NOMO-1 (cell line): ENCODE measurements at regions not wholly inside any gene's neighbourhood (a gene's known extent, or its start where the extent isn't known, plus 50 kb on each side); places are given as distances from the start of the nearest gene placed in this dataset.

Experiments used
- DNase-seq, 2 experiments: peaks; one replicate each; lab custom pipeline; 2025; ENCODE audit not compliant: unreplicated experiment in 2 of 2; lab: John Stamatoyannopoulos, UW

DNA sequence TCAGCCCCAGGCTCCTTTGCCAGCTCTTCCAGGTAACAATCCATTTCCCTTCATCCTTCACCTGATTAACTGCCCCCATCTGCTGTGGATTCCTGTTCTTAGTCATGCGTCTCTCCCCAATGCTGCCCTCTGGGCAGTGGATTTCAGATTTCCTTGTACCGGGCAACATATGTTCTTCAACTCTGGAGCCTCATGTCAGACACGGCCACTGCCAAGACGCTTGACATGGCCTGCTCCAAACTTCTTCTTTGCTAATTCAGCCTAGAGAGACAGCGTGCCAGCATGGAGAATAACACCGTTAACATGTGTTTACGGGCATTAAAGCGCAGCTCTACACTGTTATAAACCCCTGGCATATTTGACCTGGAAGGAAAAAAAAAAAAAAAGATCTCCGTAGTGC, 1035.1 kb upstream of the NR2F2 start:
- no peak for DNase-seq

DNA sequence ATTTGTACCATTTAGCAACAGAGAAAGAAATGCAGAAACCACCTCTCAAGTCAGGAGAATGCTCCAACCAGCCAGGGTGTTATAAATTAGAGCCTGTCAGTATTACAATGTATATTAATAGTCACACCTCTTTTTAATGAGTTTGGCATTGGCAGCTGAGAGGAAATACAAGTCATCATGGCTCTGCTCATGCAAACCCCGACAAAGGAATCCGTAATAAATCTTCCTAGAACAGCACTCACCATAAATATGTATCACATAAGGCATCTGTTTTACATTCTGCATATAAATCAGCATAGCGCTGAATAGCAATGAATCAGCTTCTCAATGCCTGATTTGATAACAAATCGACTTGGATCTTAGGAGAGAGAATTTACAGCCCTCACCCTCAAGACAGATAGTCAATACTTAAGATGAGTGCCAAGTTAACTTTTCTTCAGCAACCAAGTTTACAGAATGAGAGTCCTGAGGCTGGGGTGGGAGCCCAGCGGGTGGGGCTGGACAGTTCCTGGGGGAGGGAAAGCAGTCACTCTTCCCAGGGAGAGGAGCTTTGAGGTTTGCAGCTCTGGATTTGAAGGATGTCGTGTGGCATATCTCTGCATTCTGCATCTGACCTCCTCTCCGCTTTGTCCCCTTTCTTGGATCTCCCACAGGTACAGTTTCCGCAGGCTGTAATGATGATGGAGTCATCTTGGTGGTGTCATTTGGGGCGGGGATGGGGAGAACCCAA, 1034.4 kb upstream of the NR2F2 start:
- DNase-seq: no peak

- DNase-seq: no peak
Observed at GRCh38 chr15:95296643-95297042, 1033.9 kb upstream of the NR2F2 start.

- peak; percentile 13 to 60 for DNase-seq
Observed at GRCh38 chr15:95298729-95299128, 1031.8 kb upstream of the NR2F2 start.

DNA sequence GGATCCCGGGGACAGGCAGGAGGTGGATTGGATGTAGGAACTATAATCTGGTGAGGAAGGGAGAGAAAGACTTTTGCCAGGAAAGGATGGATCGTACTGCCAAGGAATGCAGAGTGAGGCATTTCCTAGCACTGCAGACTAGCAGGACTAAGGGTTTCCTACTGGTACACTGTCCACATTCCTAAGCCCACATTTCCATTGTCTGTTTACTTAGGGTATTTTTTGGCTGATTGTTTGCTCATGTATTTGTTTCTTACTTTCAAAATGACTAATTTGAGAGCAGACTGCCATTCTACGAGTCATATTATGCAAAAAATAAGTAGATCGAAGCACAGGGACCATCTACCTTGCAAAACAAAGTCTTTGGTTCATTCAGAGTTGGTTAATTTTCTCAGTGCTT, 1029.5 kb upstream of the NR2F2 start:
- DNase-seq: no peak

DNA sequence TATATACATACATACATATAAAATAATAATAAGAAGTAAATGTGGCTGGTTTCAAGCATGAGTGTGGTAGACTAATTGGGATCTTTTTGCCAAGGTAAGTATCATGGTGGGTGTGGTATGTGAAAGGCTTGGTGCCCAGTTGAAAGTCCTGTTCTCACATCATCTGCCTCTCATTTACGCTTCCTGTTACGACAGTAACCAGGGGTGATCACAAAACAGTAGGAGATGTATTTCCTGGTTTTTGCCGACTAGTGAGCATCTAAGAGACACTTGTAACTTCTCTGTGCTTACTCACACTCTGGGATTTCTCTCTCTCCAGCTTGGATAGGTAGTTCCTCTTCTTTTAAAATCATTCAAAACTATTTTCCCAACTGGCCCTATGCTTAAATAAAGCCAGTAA, 1028.3 kb upstream of the NR2F2 start:
- DNase-seq: peak; percentile 14 to 24

DNA sequence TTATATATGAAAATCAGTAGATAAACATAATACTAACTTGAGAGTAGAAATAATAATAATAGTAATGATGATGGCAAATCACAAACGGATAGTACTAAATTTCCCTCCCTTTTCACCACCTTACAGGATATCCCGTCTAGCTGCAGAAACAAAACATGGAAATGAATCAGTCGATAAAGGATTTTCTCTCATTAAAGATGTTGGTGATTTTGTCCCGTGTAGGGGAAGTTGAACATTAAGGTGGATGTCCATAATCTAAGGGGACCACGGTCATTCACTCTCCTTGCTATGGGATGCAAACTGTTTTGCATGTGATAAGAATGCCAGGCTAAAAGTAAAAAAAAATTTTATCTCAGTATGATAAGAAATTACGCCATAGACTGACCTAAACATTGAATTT, 1027.7 kb upstream of the NR2F2 start:
- DNase-seq: no peak

GRCh38 chr15:95303713-95304112, 1026.8 kb upstream of the NR2F2 start:
- no peak for DNase-seq

- DNase-seq: no peak
Observed at GRCh38 chr15:95304151-95304946, 1026.2 kb upstream of the NR2F2 start.

GRCh38 chr15:95304947-95305400, 1025.5 kb upstream of the NR2F2 start:
- no peak for DNase-seq

- DNase-seq: no peak
Observed at GRCh38 chr15:95307115-95307514, 1023.4 kb upstream of the NR2F2 start.

GRCh38 chr15:95319242-95319641, 1011.3 kb upstream of the NR2F2 start:
- DNase-seq: no peak

- no peak for DNase-seq
Observed at GRCh38 chr15:95323796-95324195, 1006.7 kb upstream of the NR2F2 start.

DNA sequence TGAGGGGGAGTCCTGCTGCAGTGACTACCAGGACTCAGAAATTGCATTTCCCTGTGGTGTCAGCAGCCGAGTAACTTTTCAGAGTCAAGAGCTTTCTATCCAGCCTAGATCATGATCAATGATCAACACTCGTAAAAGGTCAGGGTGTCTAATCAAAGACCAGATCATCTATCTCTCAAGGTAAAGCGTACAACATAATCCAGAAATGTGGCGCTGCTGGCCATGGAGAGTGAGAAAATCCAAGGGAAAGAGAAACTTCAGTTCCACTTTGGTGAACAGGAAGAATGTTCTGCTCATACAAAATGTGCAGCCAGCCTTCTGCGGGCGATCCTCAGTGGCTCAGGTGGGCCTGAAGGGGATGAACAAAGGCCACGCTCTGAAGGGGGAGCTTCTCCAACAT, 1005.8 kb upstream of the NR2F2 start:
- DNase-seq: no peak

DNA sequence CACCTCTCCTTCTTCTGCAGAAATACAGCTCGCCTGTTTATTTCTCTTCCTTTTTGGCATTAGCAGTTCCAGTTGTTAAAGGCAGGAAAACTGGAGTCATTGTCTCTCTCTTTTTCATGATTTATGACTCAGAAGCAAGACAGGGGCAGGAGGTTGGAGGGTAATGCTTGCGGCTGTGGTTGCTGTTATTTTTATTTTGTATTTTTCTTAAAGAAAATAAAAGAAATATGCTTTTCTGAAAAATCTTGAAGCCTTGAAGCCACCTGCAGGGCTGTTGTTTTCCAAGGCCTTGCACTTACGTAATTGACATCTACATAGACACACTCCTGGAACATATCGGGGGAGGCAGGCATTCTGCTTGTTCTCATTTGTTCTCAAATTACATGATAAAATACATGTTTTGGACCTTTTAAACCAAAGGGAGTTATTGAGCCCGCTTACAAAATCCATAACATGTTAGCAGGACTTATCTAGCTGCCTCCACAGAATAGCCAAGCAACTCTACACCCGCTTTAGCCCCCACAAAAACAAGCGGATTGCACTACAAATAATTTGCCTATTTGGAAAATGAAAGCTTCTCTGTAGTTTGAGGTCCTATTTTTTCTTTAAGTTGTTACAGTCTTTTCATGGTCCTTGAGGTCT, 1004.6 kb upstream of the NR2F2 start:
- DNase-seq: no peak

GRCh38 chr15:95326431-95327182, 1003.9 kb upstream of the NR2F2 start:
- DNase-seq: no peak

DNA sequence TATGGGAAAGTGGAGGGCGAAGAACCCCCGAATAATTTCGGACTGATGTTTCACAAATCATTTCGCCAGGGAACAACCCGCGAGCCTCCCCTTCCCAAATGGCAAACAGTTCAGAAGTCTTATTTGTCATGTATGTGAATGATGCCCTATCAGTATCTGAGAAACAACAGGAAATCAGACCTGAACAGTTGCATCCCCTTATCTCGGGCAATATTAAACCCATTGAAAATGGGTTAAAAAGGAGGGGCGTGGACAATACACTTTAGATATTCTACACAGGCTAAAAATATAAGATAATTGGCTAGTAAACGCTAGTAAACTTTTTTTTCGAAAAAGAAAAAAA, 1003.3 kb upstream of the NR2F2 start:
- DNase-seq: no peak

GRCh38 chr15:95327661-95328060, 1002.8 kb upstream of the NR2F2 start:
- no peak for DNase-seq

- DNase-seq: no peak
Observed at GRCh38 chr15:95328559-95328958, 1001.9 kb upstream of the NR2F2 start.

- DNase-seq: no peak
Observed at GRCh38 chr15:95329362-95329761, 1001.1 kb upstream of the NR2F2 start.

GRCh38 chr15:95341686-95342085, 988.8 kb upstream of the NR2F2 start:
- no peak for DNase-seq
